ENCODE measurements at regions not wholly inside any gene's neighbourhood (a gene's known extent, or its start where the extent isn't known, plus 50 kb on each side); places are given as distances from the start of the nearest gene placed in this dataset.

GRCh38 chr21:27776925-27777553 is 810.2 kb upstream of the ADAMTS5 start:
- H2BK12ac ChIP-seq (ENCODE audit: low read length): no peak overlapping the region
- peak overlapping the region; percentile 9 for H3K4me3 ChIP-seq (ENCODE audit: low read depth, low read length)
- no peaks in the 10 kb centered on the region for H3K4me1 ChIP-seq (ENCODE audit: control insufficient read depth in 1 of 2, insufficient read depth in 2 of 2, low read length in 2 of 2)
- no peaks in the 10 kb centered on the region for H3K36me3 ChIP-seq (ENCODE audit: control insufficient read depth in 1 of 2, insufficient read depth in 2 of 2, low read length in 2 of 2)
- no peak overlapping the region for H2AK5ac ChIP-seq (ENCODE audit: low read length)
- H4K12ac ChIP-seq (ENCODE audit: low read depth, low read length): no peak overlapping the region
- no peak overlapping the region for H4K91ac ChIP-seq (ENCODE audit: low read depth, low read length)
- H2BK5ac ChIP-seq (ENCODE audit: low read depth, low read length, poor library complexity): no peak overlapping the region
- no peak overlapping the region for H2BK120ac ChIP-seq (ENCODE audit: insufficient read depth, low read length, poor library complexity)
- H3K14ac ChIP-seq (ENCODE audit: low read length): no peak overlapping the region
- H2AFZ ChIP-seq (ENCODE audit: insufficient read depth, low read length, poor library complexity): no peak overlapping the region
- no peak overlapping the region for H3K23ac ChIP-seq (ENCODE audit: low read length)
- no peak overlapping the region for H3K18ac ChIP-seq (ENCODE audit: low read length)
- no peak overlapping the region for H3K27ac ChIP-seq (ENCODE audit: low read depth, low read length)
- no peak overlapping the region for H3K9ac ChIP-seq (ENCODE audit: low read length)
- H3K9me3 ChIP-seq (ENCODE audit: insufficient read depth, low read depth, low read length): peaks cover 2% of the 10 kb centered on the region
- H4K8ac ChIP-seq (ENCODE audit: low read depth, low read length): no peak overlapping the region
- no peak for DNase-seq
- H3K4ac ChIP-seq (ENCODE audit: low read depth, low read length): no peak overlapping the region
- H3K27me3 ChIP-seq (ENCODE audit: insufficient read depth, low read length): no peaks in the 10 kb centered on the region
- no peak overlapping the region for H3K4me2 ChIP-seq (ENCODE audit: low read length)
- H3K79me2 ChIP-seq (ENCODE audit: control insufficient read depth, insufficient read depth, low read length, poor library complexity): no peaks in the 10 kb centered on the region
- H3K79me1 ChIP-seq (ENCODE audit: low read length): no peaks in the 10 kb centered on the region
- no CpG with 5 or more reads among the region's 9 CpGs for WGBS (ENCODE audit: extremely low coverage, insufficient coverage, insufficient read length)

DNA sequence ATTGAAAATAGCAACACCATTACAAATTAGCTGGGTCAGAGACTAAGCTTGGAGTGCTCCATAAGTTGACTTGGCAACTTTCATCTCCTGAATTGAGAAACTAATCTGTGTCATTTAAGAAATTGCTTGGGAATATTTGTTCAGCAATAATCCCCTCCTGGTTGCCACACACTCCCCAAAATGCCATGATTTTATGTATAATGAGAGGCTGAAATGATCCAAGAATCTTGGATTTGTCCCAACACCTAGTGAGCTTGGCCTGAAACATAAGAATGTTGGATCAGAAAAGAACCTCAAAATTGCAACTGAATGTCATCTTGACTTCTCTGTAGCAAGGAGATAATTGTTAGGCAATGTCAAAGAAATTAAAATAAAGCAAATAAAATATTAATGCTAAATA is 805.9 kb upstream of the ADAMTS5 start:
- no peak overlapping the region for H4K91ac ChIP-seq (ENCODE audit: low read depth, low read length)
- H3K14ac ChIP-seq (ENCODE audit: low read length): no peak overlapping the region
- H3K18ac ChIP-seq (ENCODE audit: low read length): no peak overlapping the region
- H3K4me2 ChIP-seq (ENCODE audit: low read length): no peak overlapping the region
- H3K27ac ChIP-seq (ENCODE audit: low read depth, low read length): no peak overlapping the region
- no peak overlapping the region for H3K4ac ChIP-seq (ENCODE audit: low read depth, low read length)
- no peak overlapping the region for H4K12ac ChIP-seq (ENCODE audit: low read depth, low read length)
- no peaks in the 10 kb centered on the region for H3K27me3 ChIP-seq (ENCODE audit: insufficient read depth, low read length)
- H3K9ac ChIP-seq (ENCODE audit: low read length): no peak overlapping the region
- DNase-seq: no peak
- H3K79me1 ChIP-seq (ENCODE audit: low read length): no peaks in the 10 kb centered on the region
- H3K4me3 ChIP-seq (ENCODE audit: low read depth, low read length): no peak overlapping the region
- no peak overlapping the region for H2AFZ ChIP-seq (ENCODE audit: insufficient read depth, low read length, poor library complexity)
- peaks cover 2% of the 10 kb centered on the region for H3K9me3 ChIP-seq (ENCODE audit: insufficient read depth, low read depth, low read length)
- H3K36me3 ChIP-seq (ENCODE audit: control insufficient read depth in 1 of 2, insufficient read depth in 2 of 2, low read length in 2 of 2): no peaks in the 10 kb centered on the region
- no peak overlapping the region for H4K8ac ChIP-seq (ENCODE audit: low read depth, low read length)
- H3K4me1 ChIP-seq (ENCODE audit: control insufficient read depth in 1 of 2, insufficient read depth in 2 of 2, low read length in 2 of 2): no peaks in the 10 kb centered on the region
- H2BK5ac ChIP-seq (ENCODE audit: low read depth, low read length, poor library complexity): no peak overlapping the region
- H2BK12ac ChIP-seq (ENCODE audit: low read length): no peak overlapping the region
- no peaks in the 10 kb centered on the region for H3K79me2 ChIP-seq (ENCODE audit: control insufficient read depth, insufficient read depth, low read length, poor library complexity)
- H2AK5ac ChIP-seq (ENCODE audit: low read length): no peak overlapping the region
- no peak overlapping the region for H3K23ac ChIP-seq (ENCODE audit: low read length)
- no peak overlapping the region for H2BK120ac ChIP-seq (ENCODE audit: insufficient read depth, low read length, poor library complexity)

- no peak overlapping the region for H4K91ac ChIP-seq (ENCODE audit: low read depth, low read length)
- H2BK120ac ChIP-seq (ENCODE audit: insufficient read depth, low read length, poor library complexity): no peak overlapping the region
- H2AK5ac ChIP-seq (ENCODE audit: low read length): no peak overlapping the region
- no peak overlapping the region for H3K14ac ChIP-seq (ENCODE audit: low read length)
- no peaks in the 10 kb centered on the region for H3K4me1 ChIP-seq (ENCODE audit: control insufficient read depth in 1 of 2, insufficient read depth in 2 of 2, low read length in 2 of 2)
- no peaks in the 10 kb centered on the region for H3K9me3 ChIP-seq (ENCODE audit: insufficient read depth, low read depth, low read length)
- H3K18ac ChIP-seq (ENCODE audit: low read length): no peak overlapping the region
- no peaks in the 10 kb centered on the region for H3K36me3 ChIP-seq (ENCODE audit: control insufficient read depth in 1 of 2, insufficient read depth in 2 of 2, low read length in 2 of 2)
- no peaks in the 10 kb centered on the region for H3K27me3 ChIP-seq (ENCODE audit: insufficient read depth, low read length)
- no peak overlapping the region for H2BK5ac ChIP-seq (ENCODE audit: low read depth, low read length, poor library complexity)
- H4K8ac ChIP-seq (ENCODE audit: low read depth, low read length): no peak overlapping the region
- no peaks in the 10 kb centered on the region for H3K79me1 ChIP-seq (ENCODE audit: low read length)
- DNase-seq: no peak
- H3K79me2 ChIP-seq (ENCODE audit: control insufficient read depth, insufficient read depth, low read length, poor library complexity): no peaks in the 10 kb centered on the region
- H3K23ac ChIP-seq (ENCODE audit: low read length): no peak overlapping the region
- H3K27ac ChIP-seq (ENCODE audit: low read depth, low read length): no peak overlapping the region
- no peak overlapping the region for H3K4me3 ChIP-seq (ENCODE audit: low read depth, low read length)
- no peak overlapping the region for H4K12ac ChIP-seq (ENCODE audit: low read depth, low read length)
- H2BK12ac ChIP-seq (ENCODE audit: low read length): no peak overlapping the region
- H3K4ac ChIP-seq (ENCODE audit: low read depth, low read length): no peak overlapping the region
- H2AFZ ChIP-seq (ENCODE audit: insufficient read depth, low read length, poor library complexity): no peak overlapping the region
- no peak overlapping the region for H3K4me2 ChIP-seq (ENCODE audit: low read length)
- H3K9ac ChIP-seq (ENCODE audit: low read length): no peak overlapping the region
- no CpG with 5 or more reads among the region's 5 CpGs for WGBS (ENCODE audit: extremely low coverage, insufficient coverage, insufficient read length)
These were observed 805.1 kb upstream of the ADAMTS5 start for GRCh38 chr21:27771938-27772483.

GRCh38 chr21:27769763-27770162 is 802.9 kb upstream of the ADAMTS5 start:
- Histone ChIP-seq H4K12ac (ENCODE audit: low read depth, low read length) (no peak overlapping the region), H3K14ac (ENCODE audit: low read length) (no peak overlapping the region)

More at GRCh38 chr21:27769763-27770162, 802.9 kb upstream of the ADAMTS5 start:
- no peak overlapping the region for H2BK120ac ChIP-seq (ENCODE audit: insufficient read depth, low read length, poor library complexity)
- H3K79me2 ChIP-seq (ENCODE audit: control insufficient read depth, insufficient read depth, low read length, poor library complexity): no peaks in the 10 kb centered on the region
- no peaks in the 10 kb centered on the region for H3K27me3 ChIP-seq (ENCODE audit: insufficient read depth, low read length)
- no peak overlapping the region for H2BK12ac ChIP-seq (ENCODE audit: low read length)
- no peak overlapping the region for H2BK5ac ChIP-seq (ENCODE audit: low read depth, low read length, poor library complexity)
- H3K79me1 ChIP-seq (ENCODE audit: low read length): no peaks in the 10 kb centered on the region
- H2AFZ ChIP-seq (ENCODE audit: insufficient read depth, low read length, poor library complexity): no peak overlapping the region
- H3K4me3 ChIP-seq (ENCODE audit: low read depth, low read length): no peak overlapping the region
- no peak overlapping the region for H4K91ac ChIP-seq (ENCODE audit: low read depth, low read length)
- H3K9ac ChIP-seq (ENCODE audit: low read length): no peak overlapping the region
- H2AK5ac ChIP-seq (ENCODE audit: low read length): no peak overlapping the region
- no peaks in the 10 kb centered on the region for H3K9me3 ChIP-seq (ENCODE audit: insufficient read depth, low read depth, low read length)
- no peaks in the 10 kb centered on the region for H3K36me3 ChIP-seq (ENCODE audit: control insufficient read depth in 1 of 2, insufficient read depth in 2 of 2, low read length in 2 of 2)
- H4K8ac ChIP-seq (ENCODE audit: low read depth, low read length): no peak overlapping the region
- no peak overlapping the region for H3K23ac ChIP-seq (ENCODE audit: low read length)
- WGBS (ENCODE audit: extremely low coverage, insufficient coverage, insufficient read length): no CpG with 5 or more reads among the region's 2 CpGs
- no peak overlapping the region for H3K4me2 ChIP-seq (ENCODE audit: low read length)
- DNase-seq: no peak
- H3K18ac ChIP-seq (ENCODE audit: low read length): no peak overlapping the region
- no peak overlapping the region for H3K27ac ChIP-seq (ENCODE audit: low read depth, low read length)
- H3K4ac ChIP-seq (ENCODE audit: low read depth, low read length): no peak overlapping the region
- no peaks in the 10 kb centered on the region for H3K4me1 ChIP-seq (ENCODE audit: control insufficient read depth in 1 of 2, insufficient read depth in 2 of 2, low read length in 2 of 2)
